Hepatocyte (in vitro differentiated cells): ENCODE measurements at regions not wholly inside any gene's neighbourhood (a gene's known extent, or its start where the extent isn't known, plus 50 kb on each side); places are given as distances from the start of the nearest gene placed in this dataset.

Experiments
- CTCF ChIP-seq: fragments of 200-600 bp; sonication (generic); IDR thresholded peaks from 2 replicates; pipeline ENCODE4 v1.5.1; 2016; ENCODE audit warnings: antibody characterized with exemption, mild to moderate bottlenecking; ENCODE audit not compliant: poor library complexity
- EZH2 ChIP-seq: fragments of 200-600 bp; sonication (generic); IDR thresholded peaks from 2 replicates; pipeline ENCODE4 v1.6.1; 2016; ENCODE audit warnings: antibody characterized with exemption, mild to moderate bottlenecking, borderline replicate concordance

GRCh38 chr6:133758815-133759335, 130.0 kb upstream of the TCF21 start:
- no peak for TF ChIP-seq CTCF
- TF ChIP-seq EZH2: no peak
